ENCODE measurements at regions not wholly inside any gene's neighbourhood (a gene's known extent, or its start where the extent isn't known, plus 50 kb on each side); places are given as distances from the start of the nearest gene placed in this dataset.

DNA sequence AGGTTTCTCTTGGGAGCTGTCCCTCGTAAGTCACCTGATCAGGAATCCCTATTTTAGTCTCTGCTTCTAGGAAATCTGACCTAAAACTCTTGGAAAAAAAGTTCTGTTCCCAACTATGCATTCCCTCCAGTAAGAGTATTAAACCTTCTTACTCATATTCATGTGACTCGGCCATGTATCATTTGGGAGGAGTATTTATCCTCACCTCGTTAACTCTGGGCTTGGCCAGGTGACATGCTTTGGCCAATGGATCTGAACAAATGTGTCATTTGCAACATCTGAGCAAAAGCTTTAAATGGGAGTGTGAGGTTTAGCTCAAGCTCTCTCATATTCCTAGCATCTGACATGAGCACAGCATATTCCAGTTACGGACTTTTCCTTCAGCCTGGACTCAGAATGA, 226.8 kb downstream of the NUAK1 start:
- no peak overlapping the region for H3K27ac ChIP-seq (ENCODE audit: insufficient read depth, low read length)
- no peaks in the 10 kb centered on the region for H3K36me3 ChIP-seq (ENCODE audit: control insufficient read depth, insufficient read depth, low read length)
- no peak overlapping the region for H2AFZ ChIP-seq (ENCODE audit: low read length)
- no peak for TF ChIP-seq EZH2 (IDR thresholded peaks at IDR 0.05; ENCODE audit: low read length, missing control alignments)
- TF ChIP-seq CTCF (conservative IDR thresholded peaks at IDR 0.05 in 1 of 2, IDR thresholded peaks at IDR 0.05 in 1 of 2; ENCODE audit: low read depth in 1 of 2, low read length in 2 of 2): no peak
- no peak overlapping the region for H3K9ac ChIP-seq (ENCODE audit: insufficient read depth, low read length)
- H3K4me3 ChIP-seq (replicated peaks in 1 of 4; ENCODE audit: control extremely low read depth in 1 of 4, insufficient read depth in 1 of 4, low read depth in 3 of 4, low read length in 4 of 4): no peak overlapping the region
- no peaks in the 10 kb centered on the region for H3K79me2 ChIP-seq (ENCODE audit: control insufficient read depth, insufficient read depth, low read length)
- DNase-seq (ENCODE audit: low read depth in 2 of 2): no peak
- H3K4me1 ChIP-seq (ENCODE audit: control insufficient read depth, extremely low read depth, insufficient read depth, low read length): no peaks in the 10 kb centered on the region
- no peak overlapping the region for H3K4me2 ChIP-seq (ENCODE audit: extremely low read depth, insufficient read depth, low read length)
- no peaks in the 10 kb centered on the region for H3K9me3 ChIP-seq (ENCODE audit: control insufficient read depth, insufficient read depth, low read depth, low read length)
- no peaks in the 10 kb centered on the region for H4K20me1 ChIP-seq (ENCODE audit: control insufficient read depth, extremely low read depth, insufficient read depth, low read length)
- no peaks in the 10 kb centered on the region for H3K27me3 ChIP-seq (ENCODE audit: control insufficient read depth, insufficient read depth, low read length)

- H3K27me3 ChIP-seq (ENCODE audit: control insufficient read depth, insufficient read depth, low read length): no peaks in the 10 kb centered on the region
- H3K4me2 ChIP-seq (ENCODE audit: extremely low read depth, insufficient read depth, low read length): no peak overlapping the region
- no peaks in the 10 kb centered on the region for H3K36me3 ChIP-seq (ENCODE audit: control insufficient read depth, insufficient read depth, low read length)
- DNase-seq (ENCODE audit: low read depth in 2 of 2): peak; percentile 82 to 87
- TF ChIP-seq EZH2 (IDR thresholded peaks at IDR 0.05; ENCODE audit: low read length, missing control alignments): no peak
- TF ChIP-seq CTCF (conservative IDR thresholded peaks at IDR 0.05 in 1 of 2, IDR thresholded peaks at IDR 0.05 in 1 of 2; ENCODE audit: low read depth in 1 of 2, low read length in 2 of 2): no peak
- H2AFZ ChIP-seq (ENCODE audit: low read length): no peak overlapping the region
- no peak overlapping the region for H3K27ac ChIP-seq (ENCODE audit: insufficient read depth, low read length)
- no peaks in the 10 kb centered on the region for H3K4me1 ChIP-seq (ENCODE audit: control insufficient read depth, extremely low read depth, insufficient read depth, low read length)
- no peaks in the 10 kb centered on the region for H3K79me2 ChIP-seq (ENCODE audit: control insufficient read depth, insufficient read depth, low read length)
- no peaks in the 10 kb centered on the region for H4K20me1 ChIP-seq (ENCODE audit: control insufficient read depth, extremely low read depth, insufficient read depth, low read length)
- no peaks in the 10 kb centered on the region for H3K9me3 ChIP-seq (ENCODE audit: control insufficient read depth, insufficient read depth, low read depth, low read length)
- no peak overlapping the region for H3K4me3 ChIP-seq (replicated peaks in 1 of 4; ENCODE audit: control extremely low read depth in 1 of 4, insufficient read depth in 1 of 4, low read depth in 3 of 4, low read length in 4 of 4)
- H3K9ac ChIP-seq (ENCODE audit: insufficient read depth, low read length): no peak overlapping the region
These were observed 225.7 kb downstream of the NUAK1 start for GRCh38 chr12:105912882-105913678.

GRCh38 chr12:105915997-105916759, 222.6 kb downstream of the NUAK1 start:
- TF ChIP-seq CTCF (conservative IDR thresholded peaks at IDR 0.05 in 1 of 2, IDR thresholded peaks at IDR 0.05 in 1 of 2; ENCODE audit: low read depth in 1 of 2, low read length in 2 of 2) (no peak), EZH2 (IDR thresholded peaks at IDR 0.05; ENCODE audit: low read length, missing control alignments) (no peak)
- DNase-seq (ENCODE audit: low read depth in 2 of 2): peak in 1 of 2 donors; percentile 54
- no peak overlapping the region for H3K4me3 ChIP-seq (replicated peaks in 1 of 4; ENCODE audit: control extremely low read depth in 1 of 4, insufficient read depth in 1 of 4, low read depth in 3 of 4, low read length in 4 of 4)
- no peaks in the 10 kb centered on the region for H4K20me1 ChIP-seq (ENCODE audit: control insufficient read depth, extremely low read depth, insufficient read depth, low read length)
- no peak overlapping the region for H2AFZ ChIP-seq (ENCODE audit: low read length)
- no peaks in the 10 kb centered on the region for H3K4me1 ChIP-seq (ENCODE audit: control insufficient read depth, extremely low read depth, insufficient read depth, low read length)
- H3K27ac ChIP-seq (ENCODE audit: insufficient read depth, low read length): no peak overlapping the region
- no peak overlapping the region for H3K9ac ChIP-seq (ENCODE audit: insufficient read depth, low read length)
- H3K36me3 ChIP-seq (ENCODE audit: control insufficient read depth, insufficient read depth, low read length): no peaks in the 10 kb centered on the region
- H3K9me3 ChIP-seq (ENCODE audit: control insufficient read depth, insufficient read depth, low read depth, low read length): no peaks in the 10 kb centered on the region
- H3K79me2 ChIP-seq (ENCODE audit: control insufficient read depth, insufficient read depth, low read length): no peaks in the 10 kb centered on the region
- H3K4me2 ChIP-seq (ENCODE audit: extremely low read depth, insufficient read depth, low read length): no peak overlapping the region
- no peaks in the 10 kb centered on the region for H3K27me3 ChIP-seq (ENCODE audit: control insufficient read depth, insufficient read depth, low read length)

All from fibroblast of lung (primary cell).